GM12875 (cell line): ENCODE measurements at regions not wholly inside any gene's neighbourhood (a gene's known extent, or its start where the extent isn't known, plus 50 kb on each side); places are given as distances from the start of the nearest gene placed in this dataset.
"Not testable (repeated sequence)": the region's sequence is repeated elsewhere in the genome, so short reads cannot be mapped to it uniquely, and the experiment has no call there.

Source experiments
- H3K4me3 ChIP-seq: one replicate; pipeline ENCODE4 v1.5.1; 2011; ENCODE audit warnings: low read depth, low read length, control low read depth
- TF ChIP-seq, protein P1 (sequence below): IDR thresholded peaks from 2 replicates; pipeline ENCODE4 v1.5.1; 2011; ENCODE audit warnings: low read depth, mild to moderate bottlenecking, control low read depth, inconsistent platforms, low read length, moderate library complexity, borderline replicate concordance; ENCODE audit not compliant: insufficient read depth

DNA sequence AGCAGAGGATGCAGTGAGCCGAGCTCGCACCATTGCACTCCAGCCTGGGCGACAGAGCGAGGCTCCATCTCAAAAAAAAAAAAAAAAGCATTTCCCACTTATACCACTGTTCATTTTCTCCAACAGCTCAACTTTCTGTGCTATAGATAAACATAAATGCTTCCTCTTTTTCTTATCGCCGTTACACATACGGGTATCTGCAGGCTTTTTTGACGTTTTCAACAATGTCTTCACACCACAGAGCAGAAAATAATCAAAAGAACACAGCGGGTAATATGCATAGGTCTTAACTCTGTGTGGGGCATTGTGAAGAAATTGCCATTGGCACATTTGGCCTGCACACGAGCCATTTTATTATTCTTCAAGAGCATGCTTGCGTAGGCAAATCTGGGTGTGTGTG lies 86.4 kb downstream of the CAPZA3 start:
- TF ChIP-seq, protein P1, sequence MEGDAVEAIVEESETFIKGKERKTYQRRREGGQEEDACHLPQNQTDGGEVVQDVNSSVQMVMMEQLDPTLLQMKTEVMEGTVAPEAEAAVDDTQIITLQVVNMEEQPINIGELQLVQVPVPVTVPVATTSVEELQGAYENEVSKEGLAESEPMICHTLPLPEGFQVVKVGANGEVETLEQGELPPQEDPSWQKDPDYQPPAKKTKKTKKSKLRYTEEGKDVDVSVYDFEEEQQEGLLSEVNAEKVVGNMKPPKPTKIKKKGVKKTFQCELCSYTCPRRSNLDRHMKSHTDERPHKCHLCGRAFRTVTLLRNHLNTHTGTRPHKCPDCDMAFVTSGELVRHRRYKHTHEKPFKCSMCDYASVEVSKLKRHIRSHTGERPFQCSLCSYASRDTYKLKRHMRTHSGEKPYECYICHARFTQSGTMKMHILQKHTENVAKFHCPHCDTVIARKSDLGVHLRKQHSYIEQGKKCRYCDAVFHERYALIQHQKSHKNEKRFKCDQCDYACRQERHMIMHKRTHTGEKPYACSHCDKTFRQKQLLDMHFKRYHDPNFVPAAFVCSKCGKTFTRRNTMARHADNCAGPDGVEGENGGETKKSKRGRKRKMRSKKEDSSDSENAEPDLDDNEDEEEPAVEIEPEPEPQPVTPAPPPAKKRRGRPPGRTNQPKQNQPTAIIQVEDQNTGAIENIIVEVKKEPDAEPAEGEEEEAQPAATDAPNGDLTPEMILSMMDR = no peak
- no peak overlapping the region for H3K4me3 ChIP-seq

DNA sequence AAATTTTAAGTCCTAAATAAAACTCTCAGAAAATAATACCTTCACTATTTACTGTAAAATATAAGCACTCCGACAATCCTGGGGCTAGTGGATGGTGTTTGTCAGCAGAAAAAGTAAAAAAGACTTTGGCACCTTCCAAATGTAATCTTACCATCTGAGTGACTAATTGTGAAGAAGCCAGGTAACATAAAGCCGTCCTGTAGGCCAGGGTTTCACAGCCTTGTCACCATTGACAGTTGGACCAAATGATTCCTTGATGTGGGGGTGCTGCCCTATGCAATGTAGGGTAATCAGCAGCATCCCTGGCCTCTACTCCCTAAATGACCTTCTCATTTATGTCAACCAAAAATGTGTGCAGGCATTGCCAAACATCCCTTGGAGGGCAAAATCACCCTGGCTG lies 87.2 kb downstream of the CAPZA3 start:
- H3K4me3 ChIP-seq = no peak overlapping the region
- TF ChIP-seq, protein P1 = no peak

DNA sequence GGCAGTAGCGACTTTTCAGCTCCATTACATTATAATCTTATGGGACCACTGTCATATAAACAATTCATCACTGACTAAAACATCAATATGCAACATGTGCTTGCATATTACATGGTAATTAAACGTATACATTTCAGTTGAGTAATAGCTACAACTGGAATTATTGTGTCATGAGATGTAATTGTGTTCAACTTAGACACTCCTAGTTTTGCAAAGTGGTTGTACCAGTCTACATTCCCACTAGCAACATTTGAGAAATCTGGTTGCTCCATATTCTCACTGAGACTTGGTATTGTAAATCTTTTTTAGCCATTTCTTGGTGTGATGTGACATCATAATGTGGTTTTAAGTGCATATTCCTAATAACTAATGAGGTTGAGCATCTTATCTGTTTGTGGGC lies 90.0 kb downstream of the CAPZA3 start:
- TF ChIP-seq, protein P1 = no peak
- no peak overlapping the region for H3K4me3 ChIP-seq

DNA sequence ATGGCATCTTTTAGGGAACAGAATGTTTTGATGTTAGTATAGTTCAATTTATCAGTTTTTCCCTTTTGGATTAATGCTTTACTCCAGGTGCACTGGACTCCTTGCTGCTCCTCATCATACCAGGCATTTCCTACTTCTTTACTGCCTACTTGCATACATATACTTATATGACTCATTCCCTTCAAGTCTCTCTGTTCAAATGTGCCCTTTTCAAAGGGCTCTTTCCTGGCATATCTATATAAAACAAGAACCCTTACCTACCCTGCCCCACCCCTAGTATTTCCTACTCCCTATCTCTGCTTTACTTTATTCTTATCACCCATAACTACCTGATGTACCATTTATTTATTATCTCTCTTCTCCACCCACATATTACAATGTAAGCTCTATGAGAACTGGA lies 90.6 kb downstream of the CAPZA3 start:
- no peak overlapping the region for H3K4me3 ChIP-seq

DNA sequence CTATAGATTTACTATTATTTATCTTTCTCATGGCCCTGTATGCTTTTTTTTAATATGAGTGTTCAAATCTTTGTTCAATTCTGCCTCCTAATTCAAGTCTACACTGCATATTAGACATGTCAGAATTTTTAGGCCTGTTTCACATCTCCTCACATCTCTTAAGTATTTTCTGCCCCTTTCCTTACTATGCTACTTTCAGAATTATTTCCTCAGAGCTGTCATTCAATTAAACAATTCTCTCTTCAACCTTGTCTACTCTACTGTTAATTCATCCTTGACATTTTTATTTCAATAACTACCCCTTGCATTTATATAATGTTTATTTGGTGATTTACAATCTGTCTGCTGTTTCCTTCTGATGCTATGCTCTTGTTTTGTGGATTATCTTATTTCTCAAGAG lies 91.1 kb downstream of the CAPZA3 start:
- no peak overlapping the region for H3K4me3 ChIP-seq
- TF ChIP-seq, protein P1 = no peak

More for the DNA sequence above, 90.6 kb downstream of the CAPZA3 start:
- TF ChIP-seq, protein P1 = no peak

DNA sequence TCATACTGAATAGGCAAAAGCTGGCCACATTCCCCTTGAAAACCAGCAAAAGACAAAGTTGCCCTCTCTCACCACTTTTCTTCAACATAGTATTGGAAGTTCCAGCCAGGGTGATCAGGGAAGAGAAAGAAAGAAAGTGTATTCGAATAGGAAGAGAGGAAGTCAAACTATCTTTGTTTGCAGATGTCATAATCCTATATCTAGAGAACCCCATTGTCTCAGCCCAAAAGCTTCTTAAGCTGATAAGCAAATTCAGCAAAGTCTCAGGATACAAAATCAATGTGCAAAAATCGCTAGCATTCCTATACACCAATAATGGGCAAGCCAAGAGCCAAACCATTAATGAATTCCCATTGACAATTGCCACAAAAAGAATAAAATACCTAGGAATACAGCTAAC lies 95.0 kb downstream of the CAPZA3 start:
- H3K4me3 ChIP-seq = not testable (repeated sequence)

DNA sequence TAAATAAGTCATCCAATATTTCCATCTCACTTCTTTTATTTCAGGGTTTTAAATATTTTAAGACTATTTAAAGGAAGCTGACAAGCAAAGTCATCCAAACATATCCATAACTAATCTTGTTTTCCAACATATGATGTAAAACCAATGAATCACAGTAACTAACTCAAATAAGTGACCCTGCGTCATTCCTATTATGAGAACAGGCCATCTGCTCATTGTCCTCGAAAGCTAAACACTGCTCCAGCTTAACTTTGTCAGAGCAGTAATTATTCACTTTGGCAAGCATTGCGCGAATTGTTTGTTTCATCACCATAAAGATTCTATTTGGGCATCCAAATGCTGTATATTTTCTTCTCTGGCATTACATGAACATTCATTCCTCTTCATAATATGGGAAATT lies 99.1 kb downstream of the CAPZA3 start:
- TF ChIP-seq, protein P1 = no peak
- H3K4me3 ChIP-seq = no peak overlapping the region

DNA sequence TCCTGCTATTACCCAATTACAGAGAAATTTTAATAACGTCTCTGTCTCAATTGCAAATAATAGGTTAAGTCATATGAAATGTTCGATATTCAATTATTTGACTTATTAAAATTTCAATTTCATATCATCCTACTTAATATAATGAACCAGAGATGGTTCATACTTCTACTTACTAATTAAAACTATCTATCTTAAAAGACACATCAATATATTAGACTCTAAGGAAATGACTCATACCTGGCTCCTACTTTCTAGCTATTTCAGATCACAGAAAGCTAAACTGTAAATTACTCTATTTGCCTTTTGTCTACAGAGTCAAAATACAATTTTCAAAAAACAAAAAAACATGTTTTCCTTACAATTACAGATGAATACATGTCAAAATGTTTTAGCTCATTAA lies 99.6 kb downstream of the CAPZA3 start:
- H3K4me3 ChIP-seq = no peak overlapping the region
- TF ChIP-seq, protein P1 = no peak

DNA sequence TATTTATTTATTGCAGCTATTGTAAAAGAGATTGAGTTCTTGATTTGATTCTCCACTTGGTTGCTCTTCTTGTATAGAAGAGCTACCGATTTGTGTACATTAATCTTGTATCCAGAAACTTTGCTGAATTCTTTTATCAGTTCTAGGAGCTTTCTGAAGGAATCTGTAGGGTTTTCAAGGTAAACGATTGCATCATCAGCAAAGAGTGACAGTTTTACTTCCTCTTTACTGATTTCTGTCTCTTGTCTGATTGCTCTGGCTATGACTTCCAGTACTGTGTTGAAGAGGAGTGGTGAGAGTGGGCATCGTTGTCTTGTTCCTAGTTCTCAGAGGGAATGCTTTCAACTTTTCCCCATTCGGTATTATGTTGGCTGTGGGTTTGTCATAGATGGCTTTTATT lies 103.1 kb downstream of the CAPZA3 start:
- not testable (repeated sequence) for H3K4me3 ChIP-seq
